ENCODE measurements at regions not wholly inside any gene's neighbourhood (a gene's known extent, or its start where the extent isn't known, plus 50 kb on each side); places are given as distances from the start of the nearest gene placed in this dataset.
A peak's percentile ranks its signal among the peaks of the same experiment; 100 is the strongest.

DNA sequence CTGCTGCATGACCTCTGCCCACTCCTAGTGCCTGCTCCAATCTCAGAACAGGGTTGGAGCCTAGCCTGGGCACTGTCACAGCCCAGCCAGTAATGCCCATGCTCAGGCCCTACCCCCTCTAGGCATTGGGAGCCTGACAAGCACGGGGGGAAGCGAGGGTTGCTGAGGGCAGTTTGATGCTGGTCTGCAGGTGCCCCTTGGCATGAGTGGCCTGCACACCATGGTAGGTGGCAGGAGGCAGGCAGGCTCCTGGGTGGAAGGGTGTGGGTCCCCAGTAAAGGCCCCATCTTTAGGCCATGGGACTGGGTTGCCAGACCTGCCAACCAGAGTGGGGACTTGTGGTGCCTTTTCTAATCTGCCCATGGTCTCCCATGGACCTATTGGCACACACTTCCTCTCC lies 72.1 kb upstream of the DCAF12L2 start:
- TF ChIP-seq, protein P1, sequence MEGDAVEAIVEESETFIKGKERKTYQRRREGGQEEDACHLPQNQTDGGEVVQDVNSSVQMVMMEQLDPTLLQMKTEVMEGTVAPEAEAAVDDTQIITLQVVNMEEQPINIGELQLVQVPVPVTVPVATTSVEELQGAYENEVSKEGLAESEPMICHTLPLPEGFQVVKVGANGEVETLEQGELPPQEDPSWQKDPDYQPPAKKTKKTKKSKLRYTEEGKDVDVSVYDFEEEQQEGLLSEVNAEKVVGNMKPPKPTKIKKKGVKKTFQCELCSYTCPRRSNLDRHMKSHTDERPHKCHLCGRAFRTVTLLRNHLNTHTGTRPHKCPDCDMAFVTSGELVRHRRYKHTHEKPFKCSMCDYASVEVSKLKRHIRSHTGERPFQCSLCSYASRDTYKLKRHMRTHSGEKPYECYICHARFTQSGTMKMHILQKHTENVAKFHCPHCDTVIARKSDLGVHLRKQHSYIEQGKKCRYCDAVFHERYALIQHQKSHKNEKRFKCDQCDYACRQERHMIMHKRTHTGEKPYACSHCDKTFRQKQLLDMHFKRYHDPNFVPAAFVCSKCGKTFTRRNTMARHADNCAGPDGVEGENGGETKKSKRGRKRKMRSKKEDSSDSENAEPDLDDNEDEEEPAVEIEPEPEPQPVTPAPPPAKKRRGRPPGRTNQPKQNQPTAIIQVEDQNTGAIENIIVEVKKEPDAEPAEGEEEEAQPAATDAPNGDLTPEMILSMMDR (IDR thresholded peaks at IDR 0.05), result no peak
- intact Hi-C loops (cut with DNase I), result no loop called here
- no peak for ATAC-seq

DNA sequence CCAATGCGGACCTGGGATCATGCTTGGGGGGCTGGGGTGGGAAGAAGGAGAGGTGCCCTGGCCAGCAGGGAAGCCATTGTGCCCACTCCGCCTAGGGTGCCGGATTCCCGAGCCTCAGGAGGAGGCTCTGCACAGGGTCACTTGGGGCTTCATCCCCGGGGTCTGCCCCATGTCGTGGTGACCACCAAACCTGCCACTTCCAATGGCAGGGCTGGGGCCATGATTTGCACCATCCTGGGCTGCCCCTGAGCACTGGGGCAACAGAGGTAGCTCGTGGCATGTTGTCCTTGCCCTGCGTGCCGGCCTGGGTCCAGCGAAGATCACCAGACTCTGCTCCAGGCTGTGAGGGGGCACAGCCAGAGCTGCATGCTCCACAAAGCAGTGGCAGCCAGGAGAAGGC lies 71.4 kb upstream of the DCAF12L2 start:
- H3K4me3 ChIP-seq, result no peak overlapping the region
- H3K4me1 ChIP-seq, result no peaks in the 10 kb centered on the region
- no peaks in the 10 kb centered on the region for H3K36me3 ChIP-seq
- H3K9me3 ChIP-seq, result no peaks in the 10 kb centered on the region
- TF ChIP-seq, protein P1 (IDR thresholded peaks at IDR 0.05), result no peak
- DNase-seq, result peak in 1 of 4 donors; percentile 35
- no peak overlapping the region for H3K27ac ChIP-seq
- intact Hi-C loops (cut with DNase I), result no loop called here
- no peaks in the 10 kb centered on the region for H3K27me3 ChIP-seq
- no peak for ATAC-seq

More for the DNA sequence above, 72.1 kb upstream of the DCAF12L2 start:
- Histone ChIP-seq H3K4me1 (no peaks in the 10 kb centered on the region), H3K27ac (no peak overlapping the region), H3K36me3 (no peaks in the 10 kb centered on the region), H3K27me3 (no peaks in the 10 kb centered on the region), H3K4me3 (no peak overlapping the region), H3K9me3 (no peaks in the 10 kb centered on the region)
- DNase-seq, result no peak

Measured in left lung (tissue), 4 donors.